GM12878 (cell line): ENCODE measurements at regions not wholly inside any gene's neighbourhood (a gene's known extent, or its start where the extent isn't known, plus 50 kb on each side); places are given as distances from the start of the nearest gene placed in this dataset.

Experiments used
- ATAC-seq: fragments of 200-7000 bp; cut with Tn5 transposase; 3 replicates; pipeline ENCODE4 v1.9.1; 2020; ENCODE audit warnings: mild to moderate bottlenecking, moderate library complexity
- BruUV-seq: library from RNA; stranded (reverse); fragments of 400-500 nt; replicated peaks from 2 replicates; lab custom pipeline; 2021; lab: Mats Ljungman, UMichigan
- CTCF ChIA-PET: fragments of 300-600 bp; sonication (Branson Sonifier 250); formaldehyde crosslinking; extraction: SDS; loops from one replicate; lab custom pipeline; 2021; ENCODE audit warnings: inconsistent platforms; lab: Yijun Ruan, JAX
- POLR2A ChIA-PET: fragments of 350-600 bp; formaldehyde crosslinking; extraction: SDS; loops from one replicate; lab custom pipeline; 2021; ENCODE audit warnings: inconsistent platforms; lab: Charles Lee
- RAD21 ChIA-PET: fragments of 300-600 bp; sonication (Branson Sonifier 250); formaldehyde crosslinking; loops from one replicate; lab custom pipeline; 2023; ENCODE audit warnings: antibody characterized with exemption; ENCODE audit not compliant: unreplicated experiment; lab: Charles Lee
- SMC1A ChIA-PET: fragments of 300-600 bp; sonication (Branson Sonifier 250); formaldehyde crosslinking; loops from one replicate; lab custom pipeline; 2023; ENCODE audit not compliant: unreplicated experiment, uncharacterized antibody; lab: Charles Lee
- DNase-seq: peaks from one replicate; pipeline ENCODE4 v3.0.0-alpha.2; 2011; ENCODE audit warnings: low read depth, low spot score
- FAIRE-seq: peaks from 3 replicates; lab custom pipeline; 2011; peaks lifted over from hg19 to GRCh38; lab: Jason Lieb, UNC
- H2AFZ ChIP-seq: 2 replicates; pipeline ENCODE4 v1.6.0; 2011; ENCODE audit warnings: low read depth, low read length, control low read depth; ENCODE audit not compliant: control insufficient read depth
- H3K27ac ChIP-seq: 2 replicates; pipeline ENCODE4 v1.5.1; 2011; ENCODE audit warnings: control low read depth; ENCODE audit not compliant: control insufficient read depth, insufficient read depth
- H3K27me3 ChIP-seq, 2 experiments: replicated peaks in 1 of 2; 2 replicates each; pipeline versions ENCODE4 v1.6.0 to v1.6.1; 2011; ENCODE audit warnings: low read length in 1 of 2; ENCODE audit not compliant: control insufficient read depth in 2 of 2, insufficient read depth in 2 of 2
- H3K36me3 ChIP-seq, 2 experiments: 2 replicates each; pipeline ENCODE4 v1.5.1; 2011; ENCODE audit warnings: low read length in 1 of 2; ENCODE audit not compliant: control insufficient read depth in 2 of 2, insufficient read depth in 2 of 2
- H3K4me1 ChIP-seq: 2 replicates; pipeline ENCODE4 v1.6.1; 2011; ENCODE audit warnings: mild to moderate bottlenecking, low read length, moderate library complexity, mixed read lengths; ENCODE audit not compliant: control insufficient read depth, insufficient read depth
- H3K4me2 ChIP-seq: 2 replicates; pipeline ENCODE4 v1.6.0; 2011; ENCODE audit warnings: control low read depth; ENCODE audit not compliant: control insufficient read depth, insufficient read depth
- H3K4me3 ChIP-seq: fragments of 200-600 bp; sonication (generic); 2 replicates; pipeline ENCODE4 v1.5.1; 2016
- H3K79me2 ChIP-seq: 2 replicates; pipeline ENCODE4 v1.6.0; 2011; ENCODE audit warnings: low read length; ENCODE audit not compliant: control insufficient read depth, insufficient read depth
- H3K9ac ChIP-seq: 2 replicates; pipeline ENCODE4 v1.8.0; 2011; ENCODE audit warnings: low read length, control low read depth, mixed read lengths; ENCODE audit not compliant: control insufficient read depth, insufficient read depth
- H3K9me3 ChIP-seq: replicated peaks from 3 replicates; pipeline ENCODE4 v1.5.1; 2011; ENCODE audit warnings: mild to moderate bottlenecking, low read length; ENCODE audit not compliant: control insufficient read depth, insufficient read depth
- H4K20me1 ChIP-seq: 2 replicates; pipeline ENCODE4 v1.6.0; 2011; ENCODE audit not compliant: control insufficient read depth, insufficient read depth
- E2F8 ChIP-seq: fragments of 450-650 bp; IDR thresholded peaks from 2 replicates; pipeline ENCODE4 v1.6.1; 2018; ENCODE audit warnings: mild to moderate bottlenecking, low read depth, moderate library complexity; ENCODE audit not compliant: partially characterized antibody
- HDAC2 ChIP-seq: fragments of 200-600 bp; sonication (generic); IDR thresholded peaks from 2 replicates; pipeline ENCODE4 v1.6.1; 2017
- IRF5 ChIP-seq: fragments of 450-650 bp; IDR thresholded peaks from 2 replicates; pipeline ENCODE4 v1.6.1; 2017; ENCODE audit warnings: borderline replicate concordance
- JUND ChIP-seq: IDR thresholded peaks from 2 replicates; pipeline ENCODE4 v1.6.1; 2012; ENCODE audit warnings: low read depth, mild to moderate bottlenecking, low read length, improper control_type of control experiment, moderate library complexity
- NBN ChIP-seq: fragments of 450-650 bp; IDR thresholded peaks from 2 replicates; pipeline ENCODE4 v1.6.1; 2016
- RAD51 ChIP-seq: fragments of 450-650 bp; IDR thresholded peaks from 2 replicates; pipeline ENCODE4 v1.6.1; 2016; ENCODE audit warnings: moderate library complexity, mild to moderate bottlenecking, inconsistent platforms
- RELA ChIP-seq: fragments of 450-650 bp; IDR thresholded peaks from 2 replicates; pipeline ENCODE4 v1.8.0; 2014; ENCODE audit warnings: borderline replicate concordance; ENCODE audit not compliant: partially characterized antibody
- SMAD1 ChIP-seq: fragments of 450-650 bp; IDR thresholded peaks from 2 replicates; pipeline ENCODE4 v1.6.1; 2018; ENCODE audit warnings: mild to moderate bottlenecking, low read depth; ENCODE audit not compliant: partially characterized antibody
- ZNF274 ChIP-seq: IDR thresholded peaks from one replicate; pipeline ENCODE4 v1.8.0; 2011; ENCODE audit not compliant: insufficient read length, insufficient read depth
- WGBS: methylation state at CpG from one replicate; pipeline ENCODE4 v1.1.6; 2016; ENCODE audit warnings: low lambda C conversion rate; ENCODE audit not compliant: insufficient replicate concordance, insufficient coverage; ENCODE audit errors: missing lambda C conversion rate; 5-methylcytosine and 5-hydroxymethylcytosine counted together
- in situ Hi-C: fragments of 300-500 bp; cut with MboI; formaldehyde crosslinking; loops from 9 replicates; pipeline ENCODE4 v1.14.3; 2018; ENCODE audit warnings: mixed read lengths
- intact Hi-C: fragments of 100-400 bp; cut with micrococcal nuclease; formaldehyde crosslinking; loops from one replicate; pipeline ENCODE4 v1.14.2; 2022; ENCODE audit not compliant: unreplicated experiment

GRCh38 chr2:129464631-129465030 lies 514.8 kb upstream of the RAB6C start:
- ChIA-PET RAD21 (no interaction called here), SMC1A (no interaction called here), POLR2A (no interaction called here), CTCF (no interaction called here)
- Histone ChIP-seq H3K9ac (no peak overlapping the region), H3K4me3 (no peak overlapping the region), H2AFZ (no peak overlapping the region), H3K4me1 (no peaks in the 10 kb centered on the region; the same call in 1 of the 2 replicates), H3K9me3 (no peaks in the 10 kb centered on the region; the same call in 2 of the 3 replicates), H3K27me3 (no peaks in the 10 kb centered on the region), H3K36me3 (no peaks in the 10 kb centered on the region), H3K4me2 (no peak overlapping the region), H4K20me1 (no peaks in the 10 kb centered on the region), H3K79me2 (no peaks in the 10 kb centered on the region), H3K27ac (no peak overlapping the region)
- no peak for TF ChIP-seq RELA
- no peak for TF ChIP-seq NBN
- TF ChIP-seq RAD51, result no peak
- FAIRE-seq (no peak), ATAC-seq (no peak), DNase-seq (no peak)
- in situ Hi-C loops, result no loop called here
- intact Hi-C loops, result no loop called here
- no TSS peak for BruUV-seq
- 33% methylated on average over 6 of the region's 6 CpGs for WGBS

GRCh38 chr2:129465045-129465444 lies 514.4 kb upstream of the RAB6C start:
- DNase-seq (no peak), ATAC-seq (no peak), FAIRE-seq (no peak)
- no peaks in the 10 kb centered on the region; the same call in 1 of the 2 replicates for H3K4me1 ChIP-seq
- no peak overlapping the region for H3K9ac ChIP-seq
- H3K36me3 ChIP-seq, result no peaks in the 10 kb centered on the region
- TF ChIP-seq HDAC2, result no peak
- no peak for TF ChIP-seq JUND
- no peak for TF ChIP-seq SMAD1
- no peak for TF ChIP-seq ZNF274
- no peak for TF ChIP-seq E2F8
- TF ChIP-seq IRF5, result no peak
- no peaks in the 10 kb centered on the region for H3K79me2 ChIP-seq
- no TSS peak for BruUV-seq
- no peak overlapping the region for H3K4me2 ChIP-seq
- no peaks in the 10 kb centered on the region; the same call in 2 of the 3 replicates for H3K9me3 ChIP-seq
- in situ Hi-C loops (no loop called here), intact Hi-C loops (no loop called here)
- SMC1A ChIA-PET, result no interaction called here
- RAD21 ChIA-PET, result no interaction called here
- H3K4me3 ChIP-seq, result no peak overlapping the region
- CTCF ChIA-PET, result no interaction called here
- H3K27me3 ChIP-seq, result no peaks in the 10 kb centered on the region
- 64% methylated on average over 11 of the region's 11 CpGs for WGBS
- H4K20me1 ChIP-seq, result no peaks in the 10 kb centered on the region
- H2AFZ ChIP-seq, result no peak overlapping the region
- POLR2A ChIA-PET, result no interaction called here
- H3K27ac ChIP-seq, result no peak overlapping the region
